ENCODE measurements at regions not wholly inside any gene's neighbourhood (a gene's known extent, or its start where the extent isn't known, plus 50 kb on each side); places are given as distances from the start of the nearest gene placed in this dataset.

DNA sequence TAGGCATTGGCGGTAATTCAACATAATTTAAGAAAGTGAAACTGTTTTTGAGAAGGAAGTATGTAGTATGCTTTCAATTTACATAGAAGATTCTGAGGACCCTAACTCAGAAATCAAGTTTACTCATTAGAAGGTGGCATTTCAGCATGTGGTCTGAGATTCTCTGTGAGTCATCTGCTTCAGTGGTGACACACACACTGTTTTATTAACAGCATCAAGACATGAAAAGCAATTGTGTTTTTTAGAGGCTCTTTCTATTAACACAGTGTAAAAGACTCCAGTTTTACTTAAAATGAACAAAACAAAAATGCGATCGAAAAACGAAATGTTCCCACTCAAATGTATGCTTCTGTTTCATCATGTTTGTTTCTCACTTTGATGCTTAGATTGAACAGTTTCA lies 802.1 kb upstream of the SLITRK6 start:
- TF ChIP-seq, protein P1, sequence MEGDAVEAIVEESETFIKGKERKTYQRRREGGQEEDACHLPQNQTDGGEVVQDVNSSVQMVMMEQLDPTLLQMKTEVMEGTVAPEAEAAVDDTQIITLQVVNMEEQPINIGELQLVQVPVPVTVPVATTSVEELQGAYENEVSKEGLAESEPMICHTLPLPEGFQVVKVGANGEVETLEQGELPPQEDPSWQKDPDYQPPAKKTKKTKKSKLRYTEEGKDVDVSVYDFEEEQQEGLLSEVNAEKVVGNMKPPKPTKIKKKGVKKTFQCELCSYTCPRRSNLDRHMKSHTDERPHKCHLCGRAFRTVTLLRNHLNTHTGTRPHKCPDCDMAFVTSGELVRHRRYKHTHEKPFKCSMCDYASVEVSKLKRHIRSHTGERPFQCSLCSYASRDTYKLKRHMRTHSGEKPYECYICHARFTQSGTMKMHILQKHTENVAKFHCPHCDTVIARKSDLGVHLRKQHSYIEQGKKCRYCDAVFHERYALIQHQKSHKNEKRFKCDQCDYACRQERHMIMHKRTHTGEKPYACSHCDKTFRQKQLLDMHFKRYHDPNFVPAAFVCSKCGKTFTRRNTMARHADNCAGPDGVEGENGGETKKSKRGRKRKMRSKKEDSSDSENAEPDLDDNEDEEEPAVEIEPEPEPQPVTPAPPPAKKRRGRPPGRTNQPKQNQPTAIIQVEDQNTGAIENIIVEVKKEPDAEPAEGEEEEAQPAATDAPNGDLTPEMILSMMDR (optimal IDR thresholded peaks at IDR 0.05 in 1 of 3, IDR thresholded peaks at IDR 0.05 in 1 of 3, conservative IDR thresholded peaks at IDR 0.05 in 1 of 3; ENCODE audit: extremely low read depth in 1 of 3, insufficient read depth in 2 of 3, low read length in 3 of 3), result no peak
- no peak for TF ChIP-seq EZH2 (IDR thresholded peaks at IDR 0.05; ENCODE audit: low read length)
